NCI-H510A treated with DMSO at 0.1 percent for 48 hours (cell line): ENCODE measurements at regions not wholly inside any gene's neighbourhood (a gene's known extent, or its start where the extent isn't known, plus 50 kb on each side); places are given as distances from the start of the nearest gene placed in this dataset.

ENCODE experiments used
- DNase-seq: peaks from one replicate; lab custom pipeline; 2025; lab: John Stamatoyannopoulos, UW

DNA sequence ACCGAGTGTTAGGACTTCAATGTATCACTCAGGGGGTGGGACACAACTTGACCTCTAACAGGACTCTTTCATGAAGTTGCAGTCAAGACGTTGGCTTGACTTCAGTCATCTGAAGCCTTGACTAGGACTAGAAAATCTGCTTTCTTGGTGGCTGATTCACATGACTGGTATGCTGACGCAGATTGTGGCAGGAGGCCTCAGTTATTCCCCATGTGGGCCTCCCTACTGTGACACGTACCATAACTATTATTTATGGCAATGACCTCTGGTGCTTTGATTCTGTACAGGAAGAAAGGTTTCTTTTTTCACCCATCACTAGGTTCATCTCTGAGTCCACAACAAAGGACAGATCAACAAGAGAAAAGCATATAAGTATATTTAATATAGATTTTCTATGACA, 270.4 kb downstream of the NEDD1 start:
- DNase-seq = no peak

DNA sequence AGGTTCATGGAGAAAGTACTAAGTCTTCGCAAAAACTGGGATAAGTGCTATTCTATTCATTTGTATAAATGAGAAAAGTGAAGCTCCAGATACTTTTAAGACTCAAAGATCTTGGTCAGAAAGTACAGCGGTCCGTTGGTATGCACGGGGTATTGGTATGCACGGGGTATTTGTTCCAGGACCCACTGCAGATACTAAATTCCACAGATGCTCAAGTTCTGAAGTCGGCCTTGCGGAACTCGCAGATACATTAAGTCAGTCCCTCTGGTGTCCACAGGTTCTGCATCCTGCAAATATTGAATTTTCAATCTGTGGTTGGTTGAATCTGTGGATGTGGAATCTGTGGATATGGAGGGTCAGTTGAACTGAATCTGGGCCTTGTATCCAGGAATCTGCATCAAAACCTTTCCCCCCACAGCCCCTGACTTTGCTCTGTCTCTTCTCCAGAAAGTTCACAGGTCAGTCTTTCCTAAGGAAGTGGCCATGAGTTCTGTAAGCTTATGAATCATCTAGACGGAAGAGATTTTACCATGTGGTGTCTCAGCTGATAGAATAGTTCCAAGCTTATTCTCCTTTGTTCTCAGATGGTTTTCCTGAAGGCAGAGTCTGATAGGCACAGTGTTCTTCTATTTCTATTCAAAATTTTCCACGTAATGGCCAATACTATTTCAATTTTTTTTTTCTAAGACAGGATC, 274.7 kb downstream of the NEDD1 start:
- no peak for DNase-seq

GRCh38 chr12:97182769-97183168, 275.7 kb downstream of the NEDD1 start:
- DNase-seq = no peak

GRCh38 chr12:97184127-97184773, 277.2 kb downstream of the NEDD1 start:
- DNase-seq = no peak

DNA sequence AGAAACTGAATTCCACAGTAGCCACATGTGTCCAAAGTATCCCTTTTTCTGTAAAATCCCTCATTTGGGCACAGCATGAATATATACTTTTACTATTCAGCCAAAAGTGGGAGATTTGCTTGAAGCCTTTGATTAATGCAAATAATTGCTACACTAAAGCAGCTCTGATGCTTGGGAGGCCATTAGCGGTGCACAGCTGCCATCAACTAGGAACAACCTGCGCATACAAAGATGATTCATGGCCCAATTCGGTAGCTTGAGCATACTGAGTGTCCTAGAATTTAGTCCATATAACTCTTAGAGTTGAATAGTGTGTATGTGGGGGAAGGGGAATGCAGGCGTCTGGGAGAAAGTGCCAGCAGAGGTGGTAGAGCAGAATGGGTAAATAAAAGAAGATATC, 277.0 kb upstream of the RMST start:
- no peak for DNase-seq

DNA sequence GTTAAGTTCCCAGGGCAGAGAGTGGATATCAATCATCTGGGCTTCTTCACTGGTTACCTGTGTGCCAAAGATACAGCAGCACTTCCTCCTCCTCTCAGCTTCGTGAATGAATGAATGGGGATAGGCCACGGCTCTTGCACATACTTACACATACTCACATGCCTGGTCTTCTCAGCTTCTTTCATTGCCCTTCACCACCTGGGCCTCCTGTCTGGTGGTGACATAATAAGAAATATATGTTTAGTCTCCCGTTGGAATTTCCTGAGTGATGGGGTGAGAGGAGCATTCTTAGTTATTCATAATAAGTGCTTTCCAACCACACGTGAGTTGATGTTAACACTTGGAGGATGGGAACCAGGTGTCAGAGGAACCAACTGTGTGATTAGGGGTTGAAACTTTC, 268.1 kb upstream of the RMST start:
- DNase-seq = no peak

DNA sequence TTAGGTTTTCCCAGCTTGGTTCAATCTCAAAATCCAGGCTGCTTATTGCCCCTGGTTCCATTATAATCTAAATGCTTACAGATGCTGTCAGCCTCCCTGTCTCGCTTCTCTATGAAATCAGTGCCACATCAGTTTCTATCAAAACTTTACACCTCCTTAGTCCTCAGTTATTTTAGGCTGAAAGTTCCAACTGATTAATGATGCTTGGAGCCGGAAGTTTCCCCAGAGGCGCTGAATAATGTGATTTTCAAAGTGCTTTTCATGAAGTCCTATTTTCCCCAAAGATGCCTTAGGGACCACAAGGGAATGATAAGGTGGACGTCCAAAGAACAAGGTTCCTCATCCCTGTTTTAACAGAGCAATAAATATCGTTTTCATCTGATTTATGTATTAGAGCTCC, 262.4 kb upstream of the RMST start:
- no peak for DNase-seq

GRCh38 chr12:97203408-97203807, 259.2 kb upstream of the RMST start:
- DNase-seq = no peak

- DNase-seq = no peak
Measured at GRCh38 chr12:97209997-97210396, 252.6 kb upstream of the RMST start.

GRCh38 chr12:97211416-97211930, 251.1 kb upstream of the RMST start:
- no peak for DNase-seq

GRCh38 chr12:97216848-97217247, 245.8 kb upstream of the RMST start:
- DNase-seq = no peak

- no peak for DNase-seq
Measured at GRCh38 chr12:97222391-97222790, 240.2 kb upstream of the RMST start.

DNA sequence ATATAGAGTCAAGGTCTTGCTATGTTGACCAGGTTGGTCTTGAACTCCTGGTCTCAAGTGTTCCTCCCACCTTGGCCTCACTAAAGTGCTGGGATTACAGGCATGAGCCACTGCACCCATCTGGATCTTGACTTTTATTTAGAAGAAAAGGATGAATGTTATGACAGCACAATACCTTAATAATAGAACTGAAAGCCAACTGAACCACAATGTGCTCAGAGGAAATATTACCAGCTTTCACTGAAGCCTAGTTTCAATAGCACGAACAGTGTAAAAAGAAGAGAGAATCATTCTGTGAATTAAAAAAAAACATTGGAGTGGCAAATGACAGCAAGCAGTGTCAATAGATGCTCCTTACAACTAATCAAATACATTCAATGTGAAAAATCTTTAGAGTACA, 239.2 kb upstream of the RMST start:
- DNase-seq = no peak

GRCh38 chr12:97229004-97229403, 233.6 kb upstream of the RMST start:
- peak; percentile 99 for DNase-seq

GRCh38 chr12:97235102-97235501, 227.5 kb upstream of the RMST start:
- no peak for DNase-seq

- no peak for DNase-seq
Measured at GRCh38 chr12:97246368-97246767, 216.2 kb upstream of the RMST start.

GRCh38 chr12:97250483-97250882, 212.1 kb upstream of the RMST start:
- no peak for DNase-seq

DNA sequence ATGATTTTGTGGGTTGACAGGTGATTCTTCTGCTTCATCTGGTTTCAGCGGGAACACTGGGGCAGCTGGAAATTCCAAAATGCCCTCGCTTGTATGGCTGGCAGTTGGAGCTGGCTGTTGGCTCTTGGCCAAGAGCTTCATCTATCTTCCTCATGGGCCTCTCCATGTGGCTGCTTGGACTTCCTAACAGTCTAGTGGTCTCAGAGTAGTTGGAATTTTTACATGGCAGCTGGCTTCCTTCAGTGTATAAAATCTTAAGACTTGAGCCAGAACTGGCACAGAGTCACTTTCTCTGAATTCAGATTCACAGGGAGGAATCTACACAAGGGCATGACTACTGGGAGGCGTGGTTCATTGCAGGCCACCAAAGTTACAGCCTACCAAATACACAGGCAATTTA, 204.9 kb upstream of the RMST start:
- DNase-seq = no peak

DNA sequence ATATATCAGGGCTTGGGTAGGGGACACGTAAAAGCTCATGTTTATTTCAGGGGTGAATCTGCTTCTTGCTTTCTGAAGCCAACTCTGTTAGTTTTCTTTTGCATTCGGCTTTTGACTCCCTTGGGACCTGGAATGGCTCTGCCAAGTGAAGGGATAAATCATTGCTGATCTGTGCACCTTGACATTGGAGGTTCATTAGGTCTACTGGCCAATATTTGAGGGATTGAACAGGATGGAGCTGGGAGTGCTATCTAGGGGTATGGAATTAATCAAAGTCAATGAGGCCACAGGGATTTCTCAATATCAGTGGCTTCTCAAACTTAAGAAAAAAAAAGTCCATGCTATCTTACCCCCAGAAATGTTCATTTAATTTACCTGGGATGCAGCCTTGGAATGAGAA, 203.5 kb upstream of the RMST start:
- DNase-seq = no peak

DNA sequence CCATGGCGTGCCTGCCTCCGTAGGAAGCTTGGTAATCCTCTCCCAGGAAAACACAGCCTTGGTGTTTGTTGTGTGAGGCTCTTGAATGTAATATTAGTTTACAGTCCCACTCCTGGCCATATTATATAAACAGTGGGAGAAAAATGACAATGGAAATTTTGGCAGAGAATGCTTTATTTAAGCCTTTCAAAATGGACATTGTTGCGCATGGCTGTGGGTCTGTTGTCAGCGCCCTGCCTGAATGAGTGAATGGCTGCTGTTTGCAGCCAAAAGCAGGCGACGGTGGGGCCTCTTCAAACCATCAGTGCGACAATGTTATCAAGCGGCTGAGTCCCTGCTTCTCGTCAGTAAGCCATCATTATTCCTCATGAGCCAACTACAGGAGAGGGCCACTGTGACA, 201.8 kb upstream of the RMST start:
- no peak for DNase-seq

- no peak for DNase-seq
Measured at GRCh38 chr12:97267166-97267565, 195.4 kb upstream of the RMST start.

DNA sequence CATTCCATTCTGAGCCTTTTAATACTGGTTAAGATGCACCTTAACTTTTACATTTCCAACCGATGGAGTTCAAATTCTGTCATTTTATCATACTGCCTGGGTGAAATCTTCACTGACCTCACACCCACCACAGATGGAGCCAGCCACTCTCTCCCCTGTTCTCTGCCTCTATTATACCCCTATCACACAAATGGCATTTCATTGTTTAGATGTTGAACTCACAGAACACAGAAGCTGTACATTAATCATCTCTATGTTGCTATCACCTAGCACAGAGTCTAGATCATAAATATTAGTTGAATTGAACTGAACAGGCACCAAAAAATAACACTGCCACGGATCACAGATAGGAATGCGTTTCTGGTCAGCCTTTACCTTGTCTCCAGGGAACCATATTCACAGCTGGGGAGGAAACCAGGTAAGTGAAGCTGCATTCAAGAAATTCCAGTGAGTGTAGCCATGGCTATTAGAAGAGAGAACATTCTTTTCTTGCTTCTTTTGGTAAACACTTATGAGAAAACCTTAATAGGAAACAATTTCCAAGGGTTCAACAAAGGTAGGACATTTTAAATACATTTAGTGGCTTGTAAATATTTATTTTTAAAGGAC, 194.9 kb upstream of the RMST start:
- DNase-seq = no peak

DNA sequence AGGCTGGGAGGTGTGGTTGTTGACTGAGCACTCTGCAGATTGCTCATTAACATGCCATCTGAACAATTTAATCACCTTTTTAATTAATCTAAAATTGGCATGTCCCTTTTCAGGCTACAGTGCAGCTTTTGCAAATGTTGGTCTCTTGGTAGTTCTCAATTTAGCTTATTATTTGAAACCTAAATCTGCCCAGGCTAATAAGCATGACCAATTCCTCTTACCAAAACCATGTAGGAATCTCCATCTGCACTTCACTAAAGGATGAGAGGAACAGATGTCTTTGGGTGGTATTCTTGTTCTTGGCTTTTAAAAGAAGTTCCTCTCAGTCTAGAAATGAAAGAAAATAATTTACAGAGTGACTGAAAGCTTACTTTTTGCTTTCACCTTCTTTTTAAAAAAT, 190.1 kb upstream of the RMST start:
- DNase-seq = no peak
